HG03354 (cell line): ENCODE measurements at regions not wholly inside any gene's neighbourhood (a gene's known extent, or its start where the extent isn't known, plus 50 kb on each side); places are given as distances from the start of the nearest gene placed in this dataset.
"Not testable (repeated sequence)": the region's sequence is repeated elsewhere in the genome, so short reads cannot be mapped to it uniquely, and the experiment has no call there.

Experiments used
- ATAC-seq: cut with Tn5 transposase; IDR thresholded peaks from one replicate; pipeline ENCODE4 v1.9.1; 2021; ENCODE audit warnings: mild to moderate bottlenecking; ENCODE audit not compliant: unreplicated experiment, poor library complexity, severe bottlenecking

GRCh38 chr14:85897808-85898207 lies 367.9 kb downstream of the FLRT2 start:
- no peak for ATAC-seq

- ATAC-seq: no peak
These were observed 365.7 kb downstream of the FLRT2 start for GRCh38 chr14:85895603-85896002.

DNA sequence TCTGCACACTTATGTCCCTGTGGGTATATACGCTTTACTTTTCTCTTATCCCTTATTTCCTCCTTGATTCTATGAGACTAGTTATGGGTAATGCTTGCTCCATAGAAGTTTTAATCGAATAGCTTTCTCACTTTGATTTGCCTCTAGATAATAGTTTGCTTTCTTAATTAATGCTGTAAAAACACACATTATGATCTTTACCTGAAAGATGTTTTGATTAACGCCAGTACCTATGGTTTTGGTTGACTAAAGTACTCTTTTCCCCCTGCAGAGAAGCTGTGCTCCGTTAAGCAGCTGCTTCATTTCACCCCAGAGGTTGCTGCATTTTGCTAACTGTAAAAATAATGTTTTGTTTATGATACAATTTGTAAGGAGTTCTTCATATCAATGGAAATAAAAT lies 362.3 kb downstream of the FLRT2 start:
- no peak for ATAC-seq

DNA sequence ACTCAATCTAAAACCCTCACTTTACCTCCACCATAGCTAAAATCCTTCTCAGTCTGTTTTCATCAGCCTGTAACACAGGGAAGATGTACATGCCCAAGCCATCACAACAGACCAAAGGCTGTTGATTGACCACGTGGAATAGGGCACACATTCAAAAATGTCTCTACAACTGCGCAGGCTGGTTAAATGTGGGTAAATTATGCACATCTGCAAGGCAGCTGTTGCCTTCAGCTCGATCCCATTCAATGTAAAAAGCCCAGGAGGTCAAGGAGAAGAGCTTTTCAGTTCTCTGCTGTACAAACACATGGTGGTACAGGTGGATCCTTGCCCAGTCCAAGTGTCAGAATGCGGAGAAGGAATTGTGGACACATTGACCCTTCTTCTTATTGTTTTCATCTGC lies 354.0 kb downstream of the FLRT2 start:
- no peak for ATAC-seq

DNA sequence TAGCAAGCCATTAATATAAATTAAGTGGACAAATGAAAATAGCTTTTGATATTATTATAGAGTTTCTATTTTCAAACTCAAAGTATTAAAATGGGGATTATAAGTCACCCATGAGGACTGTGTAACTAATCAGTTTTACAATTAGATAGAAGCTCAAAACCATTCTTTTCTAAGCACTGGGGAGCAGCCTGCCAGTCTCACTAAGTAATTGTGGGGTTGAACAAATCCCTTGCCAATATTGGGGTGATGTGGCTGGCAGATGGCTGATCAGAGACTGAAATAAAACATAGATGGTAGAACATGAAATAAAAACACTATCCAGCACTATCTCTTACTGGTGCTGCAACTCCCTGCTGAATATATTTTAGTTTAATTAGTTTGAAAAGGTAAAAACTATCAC lies 353.2 kb downstream of the FLRT2 start:
- no peak for ATAC-seq

GRCh38 chr14:85881935-85882334 lies 352.0 kb downstream of the FLRT2 start:
- ATAC-seq: no peak

GRCh38 chr14:85878874-85879273 lies 348.9 kb downstream of the FLRT2 start:
- ATAC-seq: no peak

- ATAC-seq: no peak
These were observed 343.1 kb downstream of the FLRT2 start for GRCh38 chr14:85873006-85873405.

- no peak for ATAC-seq
These were observed 337.5 kb downstream of the FLRT2 start for GRCh38 chr14:85867450-85867849.

- ATAC-seq: no peak
These were observed 335.8 kb downstream of the FLRT2 start for GRCh38 chr14:85865701-85866100.

DNA sequence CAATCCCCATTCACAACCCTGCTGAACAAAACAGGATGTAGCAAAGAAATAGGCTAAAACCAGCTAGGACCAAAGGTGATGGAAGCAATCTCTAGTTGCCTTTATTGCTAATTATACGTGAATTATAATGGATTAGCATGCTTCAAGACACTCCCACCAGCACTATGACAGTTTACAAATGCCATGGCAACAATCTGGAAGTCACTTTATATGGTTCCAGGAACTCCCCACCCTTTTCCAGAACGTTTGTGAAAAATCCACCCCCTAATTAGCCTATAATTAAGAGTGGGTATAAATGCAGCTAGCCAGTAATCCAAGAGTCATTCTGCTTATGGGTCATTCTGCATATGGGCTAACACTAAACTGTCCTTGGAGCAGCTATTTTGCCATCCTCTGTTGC lies 328.7 kb downstream of the FLRT2 start:
- no peak for ATAC-seq

DNA sequence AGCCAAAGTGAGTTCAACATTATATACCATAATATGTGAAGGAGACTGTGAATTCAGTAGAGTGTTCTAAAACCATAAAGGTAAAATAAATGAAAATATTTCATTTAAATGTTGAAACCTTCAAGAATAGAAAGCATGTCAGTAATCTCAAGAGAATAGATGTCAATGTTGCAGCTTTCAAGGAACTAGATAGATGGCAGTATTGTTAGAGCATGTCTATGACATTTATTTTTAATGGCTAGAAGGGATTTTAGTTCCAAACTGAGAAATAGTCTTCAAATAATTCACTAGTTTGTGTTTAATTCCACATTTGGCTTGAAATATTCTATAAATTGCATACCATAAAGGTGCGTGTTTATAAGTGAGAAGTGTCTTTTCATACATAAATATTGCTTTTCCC lies 326.5 kb downstream of the FLRT2 start:
- no peak for ATAC-seq

- ATAC-seq: no peak
These were observed 324.1 kb downstream of the FLRT2 start for GRCh38 chr14:85853996-85854526.

GRCh38 chr14:85852906-85853305 lies 323.0 kb downstream of the FLRT2 start:
- ATAC-seq: no peak

GRCh38 chr14:85852123-85852522 lies 322.2 kb downstream of the FLRT2 start:
- ATAC-seq: not testable (repeated sequence)

DNA sequence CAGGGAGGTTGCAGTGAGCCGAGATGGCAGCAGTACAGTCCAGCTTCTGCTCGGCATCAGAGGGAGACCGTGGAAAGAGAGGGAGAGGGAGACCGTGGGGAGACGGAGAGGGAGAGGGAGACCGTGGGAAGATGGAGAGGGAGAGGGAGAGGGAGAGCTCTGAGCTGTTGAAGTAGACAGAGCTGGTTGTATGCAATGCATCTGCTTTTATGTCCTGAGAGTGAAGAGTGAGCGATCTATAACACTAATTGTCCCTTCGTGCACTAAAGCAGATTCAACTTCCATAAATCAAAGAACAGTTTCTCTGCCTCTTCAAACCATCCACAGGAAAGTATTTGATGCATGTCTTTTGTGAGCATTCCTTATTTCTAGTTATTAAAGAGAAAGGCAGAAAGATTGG lies 300.6 kb downstream of the FLRT2 start:
- ATAC-seq: not testable (repeated sequence)

- ATAC-seq: not testable (repeated sequence)
These were observed 299.7 kb downstream of the FLRT2 start for GRCh38 chr14:85829601-85830000.

- no peak for ATAC-seq
These were observed 294.6 kb downstream of the FLRT2 start for GRCh38 chr14:85824526-85824925.

GRCh38 chr14:85822236-85822635 lies 292.3 kb downstream of the FLRT2 start:
- ATAC-seq: no peak

DNA sequence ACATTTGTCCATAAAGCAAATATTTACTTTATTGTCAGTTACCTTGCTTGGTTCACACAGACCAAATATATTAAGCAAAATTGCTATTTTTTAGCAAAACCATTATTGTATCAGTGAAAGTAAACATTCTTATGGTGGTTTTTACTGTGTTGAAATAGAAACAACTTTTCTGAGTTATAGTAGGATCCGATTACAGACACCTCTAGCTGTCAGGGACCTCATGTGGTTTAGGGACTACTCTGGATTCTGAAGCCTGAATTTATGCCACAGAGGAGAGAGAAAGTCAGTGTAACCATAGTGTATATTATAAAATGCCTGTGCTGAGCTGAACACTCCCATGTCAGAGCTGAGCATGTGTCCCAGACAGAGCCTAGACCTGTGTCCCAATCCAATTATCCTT lies 287.5 kb downstream of the FLRT2 start:
- ATAC-seq: no peak

GRCh38 chr14:85813040-85813439 lies 283.1 kb downstream of the FLRT2 start:
- no peak for ATAC-seq

DNA sequence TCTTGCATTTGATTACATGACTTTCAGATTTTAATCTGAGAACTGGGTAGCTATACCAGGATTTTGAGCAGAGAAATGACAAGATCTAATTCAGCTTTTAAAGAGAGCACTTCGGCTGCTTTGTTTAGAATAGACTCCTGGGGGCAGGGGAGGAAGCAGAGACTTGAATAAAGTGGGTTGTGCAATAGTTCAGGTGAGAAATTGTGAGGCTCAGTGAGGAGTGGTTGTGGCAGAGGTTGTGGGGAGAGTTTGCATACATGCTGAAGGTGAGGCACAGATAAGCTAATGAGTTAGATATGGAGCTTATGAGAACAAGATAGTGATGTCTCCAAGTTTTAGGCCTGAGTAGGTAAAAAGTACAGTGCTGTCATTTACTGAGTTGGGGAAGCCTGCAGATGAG lies 281.4 kb downstream of the FLRT2 start:
- no peak for ATAC-seq
